ACC112 (cell line): ENCODE measurements at regions not wholly inside any gene's neighbourhood (a gene's known extent, or its start where the extent isn't known, plus 50 kb on each side); places are given as distances from the start of the nearest gene placed in this dataset.

Source experiments
- H2AFZ ChIP-seq: fragments of 200-600 bp; sonication (generic); one replicate; pipeline ENCODE4 v1.6.0; 2017; ENCODE audit warnings: antibody characterized with exemption, low read length; ENCODE audit not compliant: unreplicated experiment
- H3K27ac ChIP-seq: fragments of 200-600 bp; sonication (generic); 2 replicates; pipeline ENCODE4 v1.5.1; 2014; ENCODE audit warnings: low read depth, mild to moderate bottlenecking, antibody characterized with exemption, low read length, moderate library complexity
- H3K27me3 ChIP-seq: fragments of 200-600 bp; sonication (generic); 2 replicates; pipeline ENCODE4 v1.6.1; 2014; ENCODE audit warnings: mild to moderate bottlenecking, antibody characterized with exemption, low read length, moderate library complexity, mixed read lengths; ENCODE audit not compliant: insufficient read depth
- H3K36me3 ChIP-seq: fragments of 200-600 bp; sonication (generic); 2 replicates; pipeline ENCODE4 v1.6.1; 2016; ENCODE audit warnings: mild to moderate bottlenecking, antibody characterized with exemption, low read length, moderate library complexity, mixed read lengths; ENCODE audit not compliant: insufficient read depth
- H3K4me1 ChIP-seq: fragments of 200-600 bp; sonication (generic); one replicate; pipeline ENCODE4 v1.6.1; 2016; ENCODE audit warnings: low read length, mixed read lengths; ENCODE audit not compliant: insufficient read depth, unreplicated experiment, control insufficient read depth
- H3K4me3 ChIP-seq: fragments of 200-600 bp; sonication (generic); 2 replicates; pipeline ENCODE4 v1.5.1; 2014; ENCODE audit warnings: mild to moderate bottlenecking, low read depth, low read length
- H3K79me2 ChIP-seq: fragments of 200-600 bp; sonication (generic); one replicate; pipeline ENCODE4 v1.6.0; 2016; ENCODE audit warnings: low read length; ENCODE audit not compliant: control insufficient read depth, unreplicated experiment, insufficient read depth

DNA sequence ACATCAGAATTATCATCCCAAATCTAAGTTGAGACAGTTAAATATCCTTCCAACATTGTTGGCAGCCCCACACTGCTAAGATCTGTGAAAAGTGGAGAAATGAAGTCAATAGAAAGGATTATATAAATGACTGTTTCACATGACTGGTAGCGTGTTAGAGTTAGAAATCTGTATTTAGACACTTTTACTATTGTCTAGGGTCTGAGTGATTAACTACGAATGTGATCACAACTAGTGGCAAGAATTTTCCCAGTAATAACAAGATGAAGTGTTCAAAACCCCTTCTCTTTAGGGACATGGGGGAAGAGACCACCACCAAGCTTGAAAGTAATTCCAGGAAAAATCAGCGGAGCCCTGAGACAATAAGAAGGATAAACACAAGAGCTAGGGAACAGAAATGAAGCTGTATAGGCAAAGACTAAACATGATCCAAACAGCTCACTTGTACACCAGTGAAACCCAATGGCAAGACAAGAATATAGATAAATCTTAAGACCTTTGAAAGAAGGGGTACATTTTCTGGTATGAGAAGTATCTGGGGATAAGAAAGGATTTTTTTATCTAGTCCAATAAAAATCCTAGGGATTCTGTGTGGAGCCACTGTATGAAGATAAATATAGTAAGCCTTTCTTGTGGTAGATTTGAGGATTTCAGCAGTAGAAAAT, 646.6 kb upstream of the USP24 start:
- Histone ChIP-seq H3K27ac (no peak overlapping the region), H3K79me2 (no peaks in the 10 kb centered on the region), H3K27me3 (no peaks in the 10 kb centered on the region), H3K36me3 (no peaks in the 10 kb centered on the region), H3K4me3 (no peak overlapping the region), H2AFZ (no peak overlapping the region), H3K4me1 (no peaks in the 10 kb centered on the region)

GRCh38 chr1:55860798-55861519, 645.8 kb upstream of the USP24 start:
- no peaks in the 10 kb centered on the region for H3K79me2 ChIP-seq
- H2AFZ ChIP-seq, result no peak overlapping the region
- H3K27me3 ChIP-seq, result no peaks in the 10 kb centered on the region
- no peak overlapping the region for H3K27ac ChIP-seq
- no peak overlapping the region for H3K4me3 ChIP-seq
- no peaks in the 10 kb centered on the region for H3K36me3 ChIP-seq
- H3K4me1 ChIP-seq, result no peaks in the 10 kb centered on the region

- H3K79me2 ChIP-seq, result no peaks in the 10 kb centered on the region
- no peaks in the 10 kb centered on the region for H3K36me3 ChIP-seq
- H3K4me1 ChIP-seq, result no peaks in the 10 kb centered on the region
- no peak overlapping the region for H2AFZ ChIP-seq
- H3K27ac ChIP-seq, result no peak overlapping the region
- H3K4me3 ChIP-seq, result no peak overlapping the region
- no peaks in the 10 kb centered on the region for H3K27me3 ChIP-seq
These were observed 645.2 kb upstream of the USP24 start for GRCh38 chr1:55860326-55860725.

DNA sequence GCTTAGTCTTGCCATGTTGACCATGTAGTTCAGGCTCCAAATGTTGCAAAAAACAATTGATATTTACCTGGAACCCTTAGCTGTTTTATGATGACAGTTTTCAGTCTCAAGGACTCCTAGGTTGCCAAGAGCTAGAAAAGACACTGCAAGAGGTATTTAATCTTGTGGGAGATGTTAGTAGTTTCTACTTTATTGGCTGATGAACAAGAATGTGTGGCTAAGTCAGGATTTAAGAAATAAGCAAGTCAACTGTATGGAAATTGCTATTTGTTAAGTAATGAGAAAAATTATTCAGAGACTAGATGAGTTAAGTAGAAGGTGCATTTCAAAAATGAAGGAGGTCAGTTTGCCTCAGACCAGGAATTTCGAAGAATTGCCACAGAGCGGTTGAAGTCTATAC, 639.7 kb upstream of the USP24 start:
- no peaks in the 10 kb centered on the region for H3K36me3 ChIP-seq
- H2AFZ ChIP-seq, result no peak overlapping the region
- no peaks in the 10 kb centered on the region for H3K4me1 ChIP-seq
- H3K4me3 ChIP-seq, result no peak overlapping the region
- H3K27me3 ChIP-seq, result no peaks in the 10 kb centered on the region
- no peaks in the 10 kb centered on the region for H3K79me2 ChIP-seq
- H3K27ac ChIP-seq, result no peak overlapping the region

- no peak overlapping the region for H3K4me3 ChIP-seq
- H3K27me3 ChIP-seq, result no peaks in the 10 kb centered on the region
- no peaks in the 10 kb centered on the region for H3K79me2 ChIP-seq
- no peak overlapping the region for H2AFZ ChIP-seq
- no peak overlapping the region for H3K27ac ChIP-seq
- no peaks in the 10 kb centered on the region for H3K36me3 ChIP-seq
- no peaks in the 10 kb centered on the region for H3K4me1 ChIP-seq
These were observed 633.7 kb upstream of the USP24 start for GRCh38 chr1:55848906-55849305.

GRCh38 chr1:55846051-55846450, 630.9 kb upstream of the USP24 start:
- H3K27me3 ChIP-seq, result no peaks in the 10 kb centered on the region
- H3K79me2 ChIP-seq, result no peaks in the 10 kb centered on the region
- no peaks in the 10 kb centered on the region for H3K4me1 ChIP-seq
- no peak overlapping the region for H3K27ac ChIP-seq
- no peak overlapping the region for H2AFZ ChIP-seq
- no peak overlapping the region for H3K4me3 ChIP-seq
- H3K36me3 ChIP-seq, result no peaks in the 10 kb centered on the region

DNA sequence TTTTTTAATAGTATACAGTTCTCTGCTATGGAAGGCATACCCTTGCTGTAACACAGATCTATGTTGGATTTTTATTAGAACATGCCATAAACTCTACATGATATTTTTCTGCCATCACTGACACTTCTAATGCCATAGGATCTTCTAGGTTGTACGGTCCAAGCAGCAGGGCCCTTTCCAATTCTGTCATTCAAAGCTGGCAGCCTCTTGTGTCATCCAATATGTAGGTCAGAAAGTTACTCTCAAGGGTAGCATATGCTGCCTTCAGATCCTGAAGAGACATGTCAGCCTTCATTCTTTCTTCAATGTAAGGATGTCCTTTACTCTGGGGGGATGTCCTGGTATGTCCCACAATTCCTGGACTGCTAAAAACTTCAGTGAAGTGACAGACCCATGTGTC, 629.2 kb upstream of the USP24 start:
- Histone ChIP-seq H2AFZ (no peak overlapping the region), H3K27me3 (no peaks in the 10 kb centered on the region)

DNA sequence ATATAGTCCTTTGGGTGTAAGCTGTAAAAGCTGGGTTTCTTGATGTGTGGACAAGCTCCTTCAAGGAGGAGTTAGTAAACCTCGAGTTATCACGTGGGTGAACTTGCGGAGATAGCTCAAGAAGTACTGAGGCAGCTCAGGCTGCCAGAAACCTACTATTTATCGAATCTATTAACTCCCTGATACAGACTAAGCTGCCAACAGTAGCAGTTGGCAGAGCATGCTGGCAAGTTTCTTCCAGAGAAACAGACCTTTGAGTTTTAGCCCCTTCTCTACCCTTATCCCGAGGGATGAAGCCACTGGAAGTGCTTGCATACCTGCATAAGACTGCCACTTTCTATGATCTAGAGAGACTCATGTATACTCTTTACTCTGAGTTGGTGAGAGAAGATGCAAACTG, 624.5 kb upstream of the USP24 start:
- Histone ChIP-seq H3K36me3 (no peaks in the 10 kb centered on the region), H3K27me3 (no peaks in the 10 kb centered on the region)

More for the DNA sequence above, 629.2 kb upstream of the USP24 start:
- no peaks in the 10 kb centered on the region for H3K36me3 ChIP-seq
- no peak overlapping the region for H3K27ac ChIP-seq
- H3K79me2 ChIP-seq, result no peaks in the 10 kb centered on the region
- H3K4me1 ChIP-seq, result no peaks in the 10 kb centered on the region
- no peak overlapping the region for H3K4me3 ChIP-seq

DNA sequence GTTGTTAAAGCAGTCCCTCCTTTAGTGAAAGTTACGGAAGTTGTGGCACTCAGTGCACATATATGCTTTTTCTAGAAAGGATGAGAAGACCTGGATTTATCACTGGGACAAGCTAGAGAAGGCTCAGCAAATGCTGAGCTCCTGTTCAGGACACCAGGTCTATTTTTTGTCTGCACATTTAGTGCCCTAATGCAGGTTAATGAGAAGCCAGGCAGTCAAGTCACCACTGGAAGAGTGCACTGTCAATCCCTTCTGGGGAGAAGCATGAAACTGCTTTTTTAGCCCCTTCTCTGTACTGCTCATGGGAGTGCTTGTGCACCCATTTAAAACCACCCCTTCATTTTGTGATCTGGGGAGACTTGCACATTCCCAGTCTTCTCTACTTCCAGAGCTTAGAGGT, 624.1 kb upstream of the USP24 start:
- no peak overlapping the region for H2AFZ ChIP-seq
- H3K79me2 ChIP-seq, result no peaks in the 10 kb centered on the region
- no peak overlapping the region for H3K4me3 ChIP-seq
- no peaks in the 10 kb centered on the region for H3K27me3 ChIP-seq
- H3K4me1 ChIP-seq, result no peaks in the 10 kb centered on the region
- no peaks in the 10 kb centered on the region for H3K36me3 ChIP-seq
- no peak overlapping the region for H3K27ac ChIP-seq

More for the DNA sequence above, 624.5 kb upstream of the USP24 start:
- no peak overlapping the region for H3K27ac ChIP-seq
- H3K79me2 ChIP-seq, result no peaks in the 10 kb centered on the region
- H3K4me3 ChIP-seq, result no peak overlapping the region
- no peaks in the 10 kb centered on the region for H3K4me1 ChIP-seq
- no peak overlapping the region for H2AFZ ChIP-seq

DNA sequence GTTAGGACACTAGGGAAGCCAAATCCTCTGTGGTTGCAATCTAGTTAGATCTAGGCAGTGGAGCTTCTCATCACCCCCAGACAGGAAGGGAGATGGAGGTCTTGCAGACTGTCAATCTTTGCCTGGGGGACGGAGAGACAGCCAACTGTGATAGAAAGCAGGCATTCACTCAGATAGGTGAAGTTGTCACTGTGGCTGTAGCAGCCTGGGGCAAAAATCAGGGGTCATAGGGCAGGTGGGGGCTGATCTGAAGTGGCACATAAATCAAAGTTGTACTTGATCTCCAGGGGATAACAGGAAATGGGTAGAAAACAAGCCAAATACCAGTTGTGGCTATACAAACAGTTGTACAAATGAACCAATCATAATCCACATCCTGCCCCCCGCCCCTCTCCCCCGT, 620.9 kb upstream of the USP24 start:
- Histone ChIP-seq H3K79me2 (no peaks in the 10 kb centered on the region), H3K4me3 (no peak overlapping the region), H2AFZ (no peak overlapping the region), H3K4me1 (no peaks in the 10 kb centered on the region), H3K27me3 (no peaks in the 10 kb centered on the region), H3K36me3 (no peaks in the 10 kb centered on the region), H3K27ac (no peak overlapping the region)

DNA sequence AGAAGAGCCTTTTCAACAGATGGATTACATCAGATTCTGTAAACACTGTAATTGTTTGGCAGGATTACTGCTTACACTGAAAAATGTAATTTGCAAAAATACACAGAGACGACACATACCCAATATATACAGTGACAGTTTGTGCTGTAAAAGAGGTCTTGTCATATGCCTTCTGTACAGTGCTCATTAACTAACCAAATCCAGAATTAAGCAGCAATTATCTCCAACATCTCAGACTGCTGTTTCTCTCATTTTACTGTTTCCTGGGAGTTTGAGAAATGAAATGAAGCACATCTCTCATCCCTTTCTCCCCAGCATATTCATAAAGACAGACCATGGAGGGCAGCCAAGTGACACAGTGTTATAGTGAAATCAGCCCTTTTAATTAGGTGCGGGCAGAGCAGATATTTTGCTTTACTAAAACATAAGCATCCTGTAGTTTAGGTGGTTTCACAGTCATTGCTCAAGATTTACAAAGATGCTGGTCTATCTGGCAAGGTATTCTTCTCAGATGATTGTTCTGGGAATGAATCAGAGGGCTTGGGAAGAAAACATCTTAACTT, 618.4 kb upstream of the USP24 start:
- H3K27ac ChIP-seq, result no peak overlapping the region; the same call in 1 of the 2 replicates
- no peaks in the 10 kb centered on the region for H3K4me1 ChIP-seq

More for the DNA sequence above, 618.4 kb upstream of the USP24 start:
- H3K27me3 ChIP-seq, result no peaks in the 10 kb centered on the region
- no peak overlapping the region for H3K4me3 ChIP-seq
- no peak overlapping the region for H2AFZ ChIP-seq
- H3K79me2 ChIP-seq, result no peaks in the 10 kb centered on the region
- H3K36me3 ChIP-seq, result no peaks in the 10 kb centered on the region
